ENCODE measurements at regions not wholly inside any gene's neighbourhood (a gene's known extent, or its start where the extent isn't known, plus 50 kb on each side); places are given as distances from the start of the nearest gene placed in this dataset.

DNA sequence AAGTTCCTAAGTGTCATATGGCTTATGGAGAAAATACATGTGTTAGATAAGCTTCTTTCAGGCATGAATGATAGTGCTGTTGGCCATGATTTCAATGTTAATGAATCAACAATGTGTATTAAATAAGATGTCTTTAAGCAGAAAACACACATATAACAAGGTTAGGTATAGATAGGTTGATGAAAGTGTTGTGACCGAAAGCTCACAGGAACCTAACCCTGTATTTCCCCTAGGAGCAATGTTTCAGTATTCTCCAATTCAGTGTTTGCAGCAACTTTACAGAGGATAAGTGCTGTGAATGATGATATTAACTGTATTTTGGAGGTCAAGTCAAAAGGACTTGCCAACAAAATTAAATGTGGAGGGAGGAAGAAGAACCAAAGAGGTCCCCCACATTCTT, 82.8 kb upstream of the PRDM11 start:
- DNase-seq (ENCODE audit: low read depth) = no peak

DNA sequence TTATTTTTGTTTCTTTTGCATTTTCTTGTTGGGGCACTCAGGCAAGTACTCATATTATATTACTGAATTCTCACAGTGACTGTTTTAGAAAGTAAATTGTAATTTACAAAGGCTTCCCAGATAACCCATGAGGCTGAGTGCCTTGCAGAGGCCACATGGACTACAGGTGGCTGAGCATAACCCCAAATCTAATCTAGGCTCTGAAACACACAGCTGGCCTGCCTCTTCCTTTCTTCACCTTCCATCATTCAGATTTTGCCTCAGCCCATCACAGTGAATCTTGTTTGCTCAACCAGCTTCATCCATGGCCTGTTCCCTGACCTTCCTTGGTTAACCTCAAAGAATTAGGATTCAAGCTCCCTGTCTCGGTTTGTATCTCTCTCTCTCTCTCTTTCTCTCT, 78.5 kb upstream of the PRDM11 start:
- no peak for DNase-seq (ENCODE audit: low read depth)

DNA sequence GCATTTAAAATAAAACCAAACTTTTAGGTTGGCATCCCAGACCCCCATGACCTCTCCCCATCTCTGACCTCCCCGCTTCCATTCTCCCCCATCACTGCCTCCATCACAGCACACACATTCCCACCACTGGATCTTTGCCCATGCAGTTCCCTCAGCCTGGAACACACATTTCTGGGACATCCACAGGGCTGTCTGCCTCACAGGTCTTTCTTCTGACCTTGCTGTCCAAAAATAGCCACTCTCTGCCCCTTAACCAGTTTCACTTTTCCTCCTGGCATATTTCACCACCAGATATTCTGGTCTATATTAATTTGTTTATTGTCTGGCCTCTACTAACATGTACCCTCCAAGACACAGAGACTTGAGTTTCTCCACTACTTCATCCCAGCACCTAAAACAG, 75.2 kb upstream of the PRDM11 start:
- DNase-seq (ENCODE audit: low read depth) = no peak

DNA sequence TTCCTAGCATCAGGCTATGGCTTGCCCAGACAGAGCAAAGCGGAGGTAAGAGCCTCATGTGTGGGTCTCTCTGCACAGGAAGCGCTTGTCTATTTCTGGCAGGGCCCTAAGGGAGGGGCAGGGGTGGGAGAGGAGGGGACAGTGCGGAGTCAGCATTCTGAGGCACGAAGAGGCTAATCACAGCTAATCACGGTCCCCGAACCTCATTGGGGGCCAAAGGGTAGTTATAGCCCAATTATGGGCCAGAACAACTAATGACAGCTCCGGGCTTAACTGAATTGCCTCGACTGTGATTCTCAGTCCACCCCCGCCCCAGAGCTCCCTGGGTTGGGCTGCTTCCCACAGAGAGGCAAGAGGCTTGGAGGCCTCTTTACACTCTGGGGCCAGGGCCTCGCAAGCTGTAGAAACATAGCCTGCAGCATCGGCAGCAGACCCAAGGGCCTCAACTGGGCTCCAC, 72.7 kb upstream of the PRDM11 start:
- DNase-seq (ENCODE audit: low read depth) = no peak

DNA sequence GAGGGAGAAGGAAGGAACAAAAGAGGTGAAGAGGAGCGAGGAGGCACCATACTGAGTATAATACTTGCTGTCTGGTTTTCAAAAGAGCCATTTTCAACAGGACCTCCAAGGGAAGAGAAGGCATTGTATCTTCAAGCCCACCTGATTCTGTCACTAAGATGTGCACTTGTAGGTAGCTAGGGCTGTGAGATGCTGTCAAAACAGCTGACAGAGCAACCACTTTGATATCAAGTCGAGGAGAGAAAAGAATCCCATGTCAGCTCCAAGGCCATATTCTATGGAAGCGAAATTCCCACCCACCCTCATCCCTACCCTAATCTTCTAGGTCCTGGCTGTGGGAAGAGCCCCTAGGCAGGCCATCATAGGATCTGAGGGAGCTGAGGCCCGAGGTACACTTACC, 70.9 kb upstream of the PRDM11 start:
- no peak for DNase-seq (ENCODE audit: low read depth)

DNA sequence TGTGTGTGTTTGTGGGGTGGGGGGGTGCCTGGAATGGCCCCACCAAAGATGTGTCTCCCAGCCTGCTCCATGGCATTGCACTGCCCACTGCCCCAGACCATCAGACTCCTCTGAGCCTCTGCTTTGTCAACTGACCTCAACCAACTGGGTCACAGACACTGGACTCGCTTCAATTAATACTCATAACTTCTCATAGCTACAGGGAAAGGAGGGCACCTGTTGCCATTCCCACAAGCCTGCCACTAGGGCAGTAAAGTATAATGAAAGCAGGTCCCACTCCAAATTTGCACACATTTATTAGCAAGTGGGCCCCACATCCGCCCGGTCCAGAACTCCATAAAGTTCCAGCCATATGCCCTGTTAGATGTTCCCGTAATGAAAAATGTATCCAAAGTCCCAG, 70.5 kb upstream of the PRDM11 start:
- no peak for DNase-seq (ENCODE audit: low read depth)

DNA sequence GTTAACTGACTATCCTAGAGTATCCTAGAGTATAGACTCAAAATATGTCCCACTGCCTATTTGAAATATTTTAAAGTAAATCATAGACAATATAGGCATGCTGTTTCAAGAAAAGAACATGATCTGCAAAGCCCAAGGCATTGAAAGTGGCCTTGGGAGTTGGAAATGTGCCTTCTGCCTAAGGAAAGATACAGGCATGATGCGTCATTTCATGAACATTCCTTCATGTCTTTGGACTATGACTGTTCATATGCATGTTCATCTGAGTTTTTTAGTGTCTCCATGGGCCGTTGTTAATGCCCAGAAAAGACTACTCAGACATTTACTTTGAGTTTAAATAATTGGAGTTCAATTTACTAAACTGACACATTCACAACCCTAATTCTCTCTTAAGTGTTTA, 69.7 kb upstream of the PRDM11 start:
- no peak for DNase-seq (ENCODE audit: low read depth)

DNA sequence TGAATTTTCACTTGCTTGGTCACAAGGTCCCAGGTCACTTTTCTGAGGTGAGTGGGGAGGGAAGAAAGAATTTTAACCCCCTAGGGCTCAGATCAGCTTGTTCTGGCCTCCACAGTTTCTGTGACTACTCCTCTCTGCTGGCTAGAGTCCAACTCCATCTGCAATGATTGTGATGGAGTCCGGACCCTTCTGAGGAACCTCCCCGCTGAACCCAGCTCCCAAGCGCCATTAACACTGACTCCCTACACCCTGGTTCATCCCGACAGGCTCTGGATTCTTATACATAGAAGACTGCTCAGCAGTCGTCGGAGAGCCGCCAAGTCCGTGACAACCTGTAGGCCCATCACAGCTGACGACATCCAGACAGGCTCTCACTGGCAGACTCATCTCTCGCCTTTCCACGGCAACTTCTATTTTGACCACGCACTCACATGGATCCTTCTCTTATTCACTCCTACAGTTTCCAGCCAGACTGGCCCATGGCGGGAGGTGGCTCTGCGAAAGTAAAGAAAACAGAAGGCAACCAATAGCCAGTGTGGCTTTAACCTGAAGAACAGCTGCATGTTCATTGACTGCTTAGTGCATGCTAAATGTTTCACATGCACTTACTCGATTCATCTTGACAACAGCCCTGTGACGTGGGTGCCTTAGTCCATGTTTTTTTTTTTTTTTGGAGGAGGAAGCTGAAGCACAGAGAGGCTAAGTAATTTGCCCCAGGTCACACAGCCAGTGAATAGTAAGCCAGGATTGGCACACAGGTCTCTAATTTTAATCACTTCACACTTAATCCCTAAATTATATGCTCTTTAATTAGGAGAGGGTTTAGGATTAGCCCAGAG, 68.0 kb upstream of the PRDM11 start:
- no peak for DNase-seq (ENCODE audit: low read depth)

DNA sequence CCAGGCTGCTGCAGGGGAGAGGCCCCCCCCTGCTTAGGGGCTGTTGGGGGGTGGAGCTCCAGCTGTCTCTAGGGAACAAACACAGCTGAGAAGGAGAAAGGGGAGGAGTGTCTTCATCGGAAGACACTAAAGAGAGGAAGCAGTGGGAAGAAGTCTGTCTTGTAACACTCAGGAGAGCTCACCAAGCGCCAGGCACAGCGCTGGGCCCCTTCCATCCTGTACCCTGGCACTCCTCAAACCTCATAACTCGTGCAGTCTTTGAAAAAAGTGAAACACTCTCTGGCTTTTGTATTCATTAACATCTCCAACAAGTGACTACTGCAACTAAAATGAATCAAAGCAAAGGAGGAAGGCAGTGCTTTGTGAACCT, 67.4 kb upstream of the PRDM11 start:
- no peak for DNase-seq (ENCODE audit: low read depth)

DNA sequence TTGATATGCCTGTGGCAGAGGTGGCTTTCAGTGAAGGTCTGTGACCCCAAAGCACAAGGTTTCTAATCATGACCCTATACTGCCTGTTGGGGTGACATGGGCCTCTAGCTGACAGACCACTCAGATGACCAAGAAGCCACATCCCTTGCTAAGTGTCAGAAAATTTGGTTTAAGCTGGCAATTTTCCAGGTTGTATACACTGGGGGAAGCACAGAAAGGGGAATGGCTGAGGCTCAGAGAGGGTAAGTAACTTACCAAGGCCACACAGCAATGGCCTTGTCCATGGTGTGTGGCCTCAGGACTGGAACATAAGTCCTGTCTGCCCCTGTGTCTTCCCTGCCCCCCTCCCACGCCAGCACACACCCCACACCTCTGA, 66.9 kb upstream of the PRDM11 start:
- no peak for DNase-seq (ENCODE audit: low read depth)

DNA sequence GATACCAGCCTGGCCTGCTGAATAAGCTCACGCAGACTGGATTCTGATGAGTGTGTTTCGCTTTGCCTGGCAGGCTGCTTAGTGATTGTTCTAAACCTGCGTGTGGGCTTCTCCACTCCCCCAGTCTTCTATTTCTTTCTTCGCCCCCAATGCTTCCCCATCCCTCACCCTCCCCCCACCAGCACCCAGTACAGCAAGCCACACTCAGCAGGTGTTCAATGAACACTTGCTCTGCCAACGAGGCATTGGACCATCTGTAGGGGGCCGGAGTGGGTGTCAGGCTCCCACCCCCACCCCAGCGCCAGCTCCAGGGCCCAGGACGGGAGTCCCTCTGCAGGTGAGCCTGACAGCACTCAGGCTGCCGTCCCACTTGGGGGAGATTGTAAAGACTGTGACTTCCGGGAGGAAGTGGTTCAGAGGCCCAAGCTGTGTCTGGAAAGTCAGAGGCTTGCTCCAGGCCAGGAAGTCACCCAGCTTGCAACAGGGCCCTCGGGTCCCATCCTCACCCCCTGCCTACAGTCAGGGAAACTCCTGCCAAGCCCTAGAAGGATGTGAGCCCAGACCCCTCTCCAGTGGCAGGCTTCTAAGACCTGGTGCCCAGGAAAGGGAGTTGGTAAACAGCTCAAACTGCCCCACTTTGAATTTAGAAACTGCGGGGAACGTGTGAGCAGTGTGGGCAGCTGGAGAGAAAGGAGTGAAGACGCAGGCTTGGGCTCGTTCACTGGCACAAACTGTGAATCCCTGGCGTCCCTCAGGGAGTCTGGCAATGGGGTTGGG, 66.3 kb upstream of the PRDM11 start:
- DNase-seq (ENCODE audit: low read depth) = no peak

DNA sequence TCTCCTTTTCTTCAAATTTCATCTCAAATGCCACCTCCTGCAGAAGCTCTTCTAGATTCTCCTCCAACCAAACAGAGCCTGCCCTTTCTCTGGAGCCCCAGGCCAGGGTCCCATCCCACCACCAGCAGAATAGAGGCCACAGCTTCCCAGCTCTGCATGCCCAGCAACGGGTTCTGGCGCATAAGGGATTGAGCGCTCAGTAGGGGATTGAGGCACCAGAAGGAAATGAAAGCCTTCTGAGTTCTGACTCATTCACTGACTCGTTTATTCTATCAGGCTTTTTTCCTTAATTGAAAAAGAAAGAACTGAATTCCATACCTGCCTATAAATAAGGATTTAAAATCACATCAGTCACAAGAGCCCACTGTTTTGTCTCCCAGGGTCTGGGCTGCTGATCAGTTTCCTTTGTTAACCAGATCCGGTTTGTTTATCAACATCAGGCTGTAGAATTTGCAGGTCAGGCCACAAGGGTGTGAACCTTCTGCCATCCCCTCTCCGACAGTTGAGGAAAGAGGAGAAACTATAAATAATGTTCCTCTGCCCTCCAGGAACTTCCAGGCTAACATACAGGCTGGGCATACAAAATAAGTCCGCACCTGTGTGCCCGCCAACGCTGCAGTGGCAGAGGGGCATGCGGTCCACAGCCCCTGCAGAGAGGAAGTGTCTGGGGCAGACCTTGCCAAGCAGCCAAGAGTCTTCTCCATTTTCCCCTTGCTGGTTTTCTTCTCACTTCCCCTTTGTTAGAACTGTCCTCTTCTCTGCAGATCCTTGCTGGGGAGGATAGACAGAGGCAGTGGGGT, 63.5 kb upstream of the PRDM11 start:
- no peak for DNase-seq (ENCODE audit: low read depth)

DNA sequence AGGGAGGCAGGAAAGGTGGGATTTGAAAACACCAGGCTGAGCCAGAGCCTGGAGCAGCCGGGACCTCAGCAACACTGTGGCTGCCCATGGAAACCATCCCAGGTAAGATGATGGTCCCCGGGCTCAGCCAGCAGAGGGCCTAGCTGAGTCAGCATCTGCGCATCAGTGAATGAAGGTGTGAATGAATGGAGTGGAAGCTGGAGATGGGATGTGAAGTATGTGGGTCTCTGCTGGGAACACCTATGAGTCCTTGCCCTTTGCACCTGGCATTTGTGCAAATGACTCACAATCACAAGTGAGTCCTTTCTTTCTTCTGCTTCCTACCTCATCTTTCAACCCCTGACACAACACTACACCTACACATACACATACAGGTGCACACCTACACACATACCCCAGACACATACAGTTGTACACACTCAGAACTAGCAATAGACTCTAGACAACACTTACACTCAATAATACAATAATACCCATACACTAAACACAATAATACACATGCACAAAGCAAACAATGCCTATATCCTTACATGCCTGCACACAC, 62.8 kb upstream of the PRDM11 start:
- DNase-seq (ENCODE audit: low read depth) = no peak

DNA sequence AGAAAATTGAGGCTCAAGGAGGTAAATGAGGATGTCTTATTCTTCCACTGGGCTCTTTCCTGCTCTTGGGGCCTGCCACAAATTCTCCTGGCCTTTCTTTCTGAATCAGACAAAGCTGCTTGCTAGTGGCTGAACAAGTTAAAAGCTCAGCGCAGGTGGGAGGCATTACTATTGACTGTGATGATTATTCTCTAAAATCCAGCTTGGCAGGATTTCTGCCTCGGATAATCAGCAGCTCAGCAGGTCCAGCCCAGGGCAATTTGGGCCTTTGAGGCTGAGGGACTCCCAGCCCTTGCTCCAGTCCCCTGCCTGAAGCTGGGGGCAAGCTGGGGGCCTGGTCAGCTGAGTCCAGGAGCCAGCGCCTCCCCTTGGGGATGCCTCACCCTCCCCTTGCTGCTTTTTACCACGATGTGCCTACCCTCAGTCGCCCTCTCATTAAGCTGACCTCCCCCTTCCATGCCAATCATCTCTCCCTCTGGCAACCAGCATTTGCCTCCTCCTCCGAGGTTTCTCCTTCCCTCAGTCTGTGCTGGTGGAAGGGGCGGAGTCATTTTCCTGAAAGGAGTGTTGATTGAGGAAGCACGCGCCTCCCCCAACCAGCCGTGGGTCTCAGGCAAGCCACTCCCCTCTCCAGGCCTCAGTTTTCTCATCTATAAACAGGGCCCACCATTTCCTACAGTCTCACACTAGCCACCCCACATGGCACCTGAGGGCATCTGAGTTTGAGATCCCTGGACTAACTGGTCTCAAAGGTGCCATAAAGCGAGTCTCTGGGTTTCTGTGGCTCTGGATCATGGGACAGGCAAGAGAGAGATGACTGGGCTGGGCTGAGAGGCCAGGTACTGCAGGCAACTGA, 60.6 kb upstream of the PRDM11 start:
- no peak for DNase-seq (ENCODE audit: low read depth)

DNA sequence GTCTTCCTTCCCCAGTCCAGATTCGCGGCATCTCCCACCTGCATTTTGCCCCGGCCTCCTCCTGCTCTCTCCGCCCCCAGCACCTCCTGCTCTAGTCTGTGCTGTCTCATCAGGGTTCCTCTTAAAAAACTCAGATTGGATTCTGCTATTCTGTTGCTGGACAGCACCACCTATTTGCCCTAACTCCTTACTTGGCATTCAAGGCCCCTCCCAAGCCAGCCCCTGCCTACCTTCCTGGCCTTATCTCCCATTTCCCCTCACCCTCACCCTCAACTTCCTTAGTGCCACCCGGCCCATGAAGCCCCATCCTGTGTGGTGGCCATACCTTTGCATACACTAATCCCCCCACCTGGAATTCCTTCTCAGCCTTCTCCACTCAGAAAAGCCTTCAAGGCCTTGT, 59.9 kb upstream of the PRDM11 start:
- no peak for DNase-seq (ENCODE audit: low read depth)

DNA sequence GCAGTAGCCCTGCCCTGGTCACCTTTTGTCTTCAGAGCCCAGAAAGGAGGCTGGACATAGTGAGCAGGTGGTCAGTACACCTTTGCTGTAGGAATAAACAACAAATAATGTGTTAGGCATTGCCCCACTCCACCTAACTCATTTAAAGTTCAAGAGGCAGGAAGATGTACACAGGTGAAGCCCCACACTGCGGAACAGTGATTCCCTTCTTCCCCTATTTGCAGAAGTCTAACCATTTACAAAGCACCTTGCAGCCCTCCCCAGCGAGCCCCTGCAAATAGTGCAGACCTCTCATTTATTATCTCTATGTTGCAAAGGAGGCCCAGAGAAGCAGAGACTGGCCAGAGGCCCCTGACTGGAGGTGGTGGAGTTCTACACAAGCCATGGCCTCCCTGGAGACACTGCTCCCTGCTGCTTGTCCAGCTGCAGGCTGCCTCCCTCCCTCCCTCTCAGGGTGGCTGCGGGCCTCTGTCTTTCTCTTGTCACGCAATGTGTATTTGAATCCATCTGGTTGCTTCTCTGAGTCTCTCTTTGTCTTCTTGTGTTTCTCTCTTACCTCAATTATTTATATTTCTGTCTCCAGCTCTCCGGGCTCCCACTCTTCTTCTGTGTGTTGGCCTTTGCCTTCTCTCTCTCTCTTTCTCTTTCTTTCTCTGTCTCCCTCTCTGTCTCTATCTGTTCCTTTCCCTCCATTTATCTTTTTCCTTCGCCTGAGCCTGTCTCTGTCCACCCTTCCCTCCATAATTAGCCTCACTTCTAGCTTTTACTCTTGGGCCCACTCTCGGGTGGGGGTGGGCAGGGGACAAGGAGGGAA, 59.1 kb upstream of the PRDM11 start:
- DNase-seq (ENCODE audit: low read depth) = no peak

DNA sequence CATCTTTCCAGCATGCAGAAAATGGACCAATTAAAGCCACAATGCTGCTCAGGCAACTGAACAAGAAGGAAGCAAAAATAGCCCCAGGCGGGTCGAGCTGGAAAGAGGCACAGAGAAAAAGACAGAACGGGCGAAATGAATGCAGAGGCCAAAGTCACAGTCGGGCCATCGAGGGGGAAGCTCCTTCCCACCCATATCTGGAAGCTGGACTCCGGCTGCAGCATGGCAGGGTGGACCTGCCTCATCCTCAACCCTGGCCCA, 58.6 kb upstream of the PRDM11 start:
- DNase-seq (ENCODE audit: low read depth) = no peak

DNA sequence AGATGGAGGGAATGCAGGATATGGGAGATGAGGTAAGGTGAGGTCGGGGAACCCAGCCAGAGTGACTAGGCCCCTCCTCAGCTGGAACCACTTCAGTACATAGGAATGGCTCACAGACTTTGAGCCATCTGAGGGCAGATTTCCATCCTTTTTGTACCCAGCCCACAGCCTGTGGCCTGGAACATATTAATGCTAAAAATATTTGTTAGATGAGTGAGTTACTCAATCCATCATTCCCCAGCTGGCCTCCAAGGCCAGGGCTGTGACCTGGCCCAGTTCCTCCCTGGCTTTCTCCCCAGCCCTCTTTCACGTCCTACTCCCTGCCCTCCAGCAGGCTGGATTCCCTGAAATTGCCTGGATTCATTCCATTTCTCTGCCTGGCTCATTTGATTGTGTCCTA, 57.2 kb upstream of the PRDM11 start:
- peak; percentile 97 for DNase-seq (ENCODE audit: low read depth)

DNA sequence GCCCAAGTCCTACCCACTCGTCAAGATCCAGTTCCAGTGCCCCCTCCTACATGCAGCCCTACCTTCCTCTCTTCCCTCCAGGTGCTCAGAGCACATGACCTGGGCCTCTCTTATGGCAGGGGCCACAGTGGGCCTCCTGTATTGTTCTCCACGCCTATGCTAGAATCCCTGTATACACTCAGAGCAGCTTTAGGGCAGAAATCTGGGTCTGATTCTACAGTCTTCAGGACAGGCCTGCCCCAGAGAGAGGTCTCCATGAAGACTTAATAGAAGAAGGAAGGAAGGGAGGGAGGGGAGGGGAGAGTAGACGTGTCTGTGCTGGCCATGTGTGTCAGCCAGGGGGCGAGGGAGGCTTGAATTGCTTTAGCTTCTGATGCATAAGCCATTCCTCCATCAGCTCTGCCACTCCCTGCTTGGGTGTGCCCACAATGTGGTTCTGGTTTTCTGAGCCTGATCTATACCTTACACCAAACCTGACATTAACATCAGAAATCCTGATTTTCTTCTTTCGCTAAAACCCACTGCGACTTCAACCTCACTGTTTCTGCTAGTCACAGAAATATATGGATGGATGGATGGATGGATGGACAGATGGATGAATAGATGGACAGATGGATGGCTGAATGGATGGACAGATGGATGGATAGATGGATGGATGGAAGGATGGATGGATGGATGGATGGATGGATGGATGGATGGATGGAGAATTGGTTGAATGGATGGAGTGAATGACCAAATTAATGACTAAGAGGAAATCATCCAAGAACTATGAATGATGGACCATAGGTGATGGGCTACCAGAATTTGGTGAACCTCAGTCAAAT, 56.6 kb upstream of the PRDM11 start:
- DNase-seq (ENCODE audit: low read depth) = peak; percentile 59

DNA sequence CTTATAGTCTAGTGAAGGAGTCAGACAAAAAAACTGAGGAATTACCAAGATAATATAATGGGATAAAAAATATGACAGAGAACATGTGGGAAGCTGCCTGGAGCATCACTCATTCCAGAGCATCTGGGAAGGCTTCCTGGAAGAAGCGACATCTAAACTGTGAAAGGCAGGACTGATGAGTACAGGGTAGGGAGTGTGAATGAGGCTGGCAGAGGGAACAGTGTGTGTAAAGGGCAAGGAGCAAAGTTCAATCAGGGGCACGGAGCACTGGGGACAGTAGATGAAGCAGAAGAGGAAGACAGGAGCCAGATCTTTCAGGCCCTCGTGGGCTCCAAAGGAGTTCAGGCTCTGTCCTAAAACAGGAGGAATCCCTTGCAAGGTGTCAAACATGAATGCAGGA, 55.8 kb upstream of the PRDM11 start:
- no peak for DNase-seq (ENCODE audit: low read depth)

Measured in fibroblast of the conjunctiva (primary cell).